B cell (primary cell): ENCODE measurements at regions not wholly inside any gene's neighbourhood (a gene's known extent, or its start where the extent isn't known, plus 50 kb on each side); places are given as distances from the start of the nearest gene placed in this dataset.

Source experiments
- ATAC-seq: fragments of 200-7000 bp; cut with Tn5 transposase; one replicate; pipeline ENCODE4 v1.10.0; 2021; ENCODE audit warnings: low read depth, mild to moderate bottlenecking, moderate number of reproducible peaks, moderate library complexity
- CTCF ChIA-PET: fragments of 350-600 bp; sonication (Branson Sonifier 250); formaldehyde crosslinking; loops from one replicate; lab custom pipeline; 2021; ENCODE audit warnings: antibody characterized with exemption, inconsistent platforms; lab: Charles Lee
- POLR2A ChIA-PET: fragments of 350-600 bp; sonication (Branson Sonifier 250); formaldehyde crosslinking; loops from one replicate; lab custom pipeline; 2021; ENCODE audit warnings: antibody characterized with exemption; lab: Charles Lee
- DNase-seq: peaks from one replicate; pipeline ENCODE4 v3.0.0; 2013
- H2AFZ ChIP-seq: 2 replicates; pipeline ENCODE4 v1.6.1; 2012; ENCODE audit warnings: mild to moderate bottlenecking, low read depth, low read length; ENCODE audit not compliant: insufficient read depth, poor library complexity, severe bottlenecking
- H3K27ac ChIP-seq, 2 donors: 1 replicate in 1 of 2; 2 replicates in 1 of 2; pipeline ENCODE4 v1.5.1; 2012 to 2013; ENCODE audit warnings: low read length in 2 of 2, mild to moderate bottlenecking in 2 of 2, moderate library complexity in 1 of 2
- H3K27me3 ChIP-seq, 4 experiments: fragments of 200-600 bp in 1 of 4; sonication (generic) in 1 of 4; replicated peaks in 1 of 4; 1 replicate in 2 of 4; 2 replicates in 2 of 4; pipeline versions ENCODE4 v1.6.1 to v1.7.0; 2013 to 2016; ENCODE audit warnings: low read length in 3 of 4, mild to moderate bottlenecking in 2 of 4, mixed read lengths in 1 of 4, moderate library complexity in 1 of 4; ENCODE audit not compliant: insufficient read depth in 4 of 4, control insufficient read depth in 3 of 4; ENCODE audit errors: control extremely low read depth in 1 of 4
- H3K36me3 ChIP-seq, 2 experiments: replicated peaks in 1 of 2; 1 replicate in 1 of 2; 2 replicates in 1 of 2; pipeline versions ENCODE4 v1.6.1 to v1.7.1; 2013; ENCODE audit warnings: low read length in 1 of 2; ENCODE audit not compliant: insufficient read depth in 2 of 2, control insufficient read depth in 1 of 2; ENCODE audit errors: control extremely low read depth in 1 of 2, extremely low read depth in 1 of 2
- H3K4me1 ChIP-seq, 2 donors: fragments of 200-600 bp in 1 of 2; sonication (generic) in 1 of 2; 1 replicate in 1 of 2; 2 replicates in 1 of 2; pipeline versions ENCODE4 v1.5.1 to v1.6.1; 2013 to 2017; ENCODE audit warnings: low read length in 2 of 2; ENCODE audit not compliant: control insufficient read depth in 2 of 2, insufficient read depth in 2 of 2
- H3K4me2 ChIP-seq: replicated peaks from 2 replicates; pipeline ENCODE3; 2012; ENCODE audit warnings: mild to moderate bottlenecking, low read depth, low read length; ENCODE audit not compliant: poor library complexity, severe bottlenecking
- H3K4me3 ChIP-seq, 5 experiments: fragments of 200-600 bp in 1 of 5; sonication (generic) in 1 of 5; 1 replicate in 3 of 5; 2 replicates in 2 of 5; pipeline versions ENCODE4 v1.5.1 to v1.7.0; 2011 to 2016; ENCODE audit warnings: low read length in 4 of 5, mild to moderate bottlenecking in 4 of 5, low read depth in 2 of 5, control low read depth in 1 of 5, moderate library complexity in 1 of 5; ENCODE audit not compliant: insufficient read depth in 1 of 5; ENCODE audit errors: control extremely low read depth in 1 of 5, extremely low read depth in 1 of 5
- H3K79me2 ChIP-seq: fragments of 200-600 bp; sonication (generic); one replicate; pipeline ENCODE4 v1.6.0; 2016; ENCODE audit warnings: low read length; ENCODE audit not compliant: control insufficient read depth, insufficient read depth
- H3K9ac ChIP-seq: fragments of 200-600 bp; sonication (generic); 2 replicates; pipeline ENCODE4 v1.6.1; 2017; ENCODE audit warnings: mild to moderate bottlenecking, low read length, moderate library complexity
- H3K9me3 ChIP-seq, 3 donors: one replicate each; pipeline versions ENCODE4 v1.6.1 to v1.7.1; 2013; ENCODE audit warnings: low read length in 2 of 3; ENCODE audit not compliant: control insufficient read depth in 2 of 3, insufficient read depth in 1 of 3; ENCODE audit errors: control extremely low read depth in 1 of 3
- H4K20me1 ChIP-seq: 2 replicates; pipeline ENCODE4 v1.6.0; 2012; ENCODE audit warnings: mild to moderate bottlenecking, low read length; ENCODE audit not compliant: insufficient read depth, control insufficient read depth, poor library complexity, severe bottlenecking
- H3K27ac Mint-ChIP-seq: one replicate; pipeline ENCODE4 v1.8.0; 2021; ENCODE audit warnings: mixed read lengths
- H3K27me3 Mint-ChIP-seq: one replicate; pipeline ENCODE4 v1.8.0; 2021; ENCODE audit warnings: mixed read lengths
- H3K4me1 Mint-ChIP-seq: one replicate; pipeline ENCODE4 v1.8.0; 2021; ENCODE audit warnings: mixed read lengths
- H3K4me3 Mint-ChIP-seq: one replicate; pipeline ENCODE4 v1.8.0; 2021; ENCODE audit warnings: mixed read lengths
- H3K9me3 Mint-ChIP-seq: one replicate; pipeline ENCODE4 v1.8.0; 2022; ENCODE audit warnings: mixed read lengths; ENCODE audit not compliant: insufficient read depth
- EZH2 ChIP-seq: IDR thresholded peaks from 2 replicates; pipeline ENCODE4 v1.6.1; 2012; ENCODE audit warnings: borderline replicate concordance, low read depth, mild to moderate bottlenecking, moderate library complexity, low read length; ENCODE audit not compliant: insufficient read depth, poor library complexity, severe bottlenecking
- WGBS: methylation state at CpG from one replicate; pipeline ENCODE4 v1.1.5; 2013; ENCODE audit warnings: missing lambda C conversion rate; ENCODE audit not compliant: insufficient coverage; 5-methylcytosine and 5-hydroxymethylcytosine counted together
- intact Hi-C: fragments of 100-400 bp; cut with micrococcal nuclease; formaldehyde crosslinking; loops from one replicate; pipeline ENCODE4 v1.10.0; 2022
- TF ChIP-seq, protein P1 (sequence below): fragments of 200-600 bp; IDR thresholded peaks from one replicate; pipeline ENCODE4 v1.8.0; 2022; ENCODE audit warnings: antibody characterized with exemption, mild to moderate bottlenecking

DNA sequence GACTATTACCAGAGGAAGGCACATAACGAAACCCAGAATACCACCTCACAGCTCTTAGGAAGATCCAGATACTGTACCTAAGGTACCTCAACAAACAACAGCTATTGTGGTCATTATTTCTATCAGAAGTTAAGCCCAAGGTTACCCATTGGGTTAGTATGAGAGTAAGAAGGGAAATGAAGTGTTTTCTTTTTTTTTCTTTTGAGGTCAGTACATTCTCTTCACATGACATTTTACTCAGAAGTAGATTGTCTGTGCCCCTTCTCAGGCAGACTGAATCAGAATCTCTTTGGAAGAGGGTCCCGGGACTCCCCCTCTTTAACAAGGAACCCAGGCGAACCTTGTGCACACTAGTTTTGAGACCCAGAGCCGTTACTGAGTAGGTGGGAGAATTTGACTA, 233.7 kb upstream of the CXCR4 start:
- TF ChIP-seq EZH2, result no peak
- TF ChIP-seq, protein P1, sequence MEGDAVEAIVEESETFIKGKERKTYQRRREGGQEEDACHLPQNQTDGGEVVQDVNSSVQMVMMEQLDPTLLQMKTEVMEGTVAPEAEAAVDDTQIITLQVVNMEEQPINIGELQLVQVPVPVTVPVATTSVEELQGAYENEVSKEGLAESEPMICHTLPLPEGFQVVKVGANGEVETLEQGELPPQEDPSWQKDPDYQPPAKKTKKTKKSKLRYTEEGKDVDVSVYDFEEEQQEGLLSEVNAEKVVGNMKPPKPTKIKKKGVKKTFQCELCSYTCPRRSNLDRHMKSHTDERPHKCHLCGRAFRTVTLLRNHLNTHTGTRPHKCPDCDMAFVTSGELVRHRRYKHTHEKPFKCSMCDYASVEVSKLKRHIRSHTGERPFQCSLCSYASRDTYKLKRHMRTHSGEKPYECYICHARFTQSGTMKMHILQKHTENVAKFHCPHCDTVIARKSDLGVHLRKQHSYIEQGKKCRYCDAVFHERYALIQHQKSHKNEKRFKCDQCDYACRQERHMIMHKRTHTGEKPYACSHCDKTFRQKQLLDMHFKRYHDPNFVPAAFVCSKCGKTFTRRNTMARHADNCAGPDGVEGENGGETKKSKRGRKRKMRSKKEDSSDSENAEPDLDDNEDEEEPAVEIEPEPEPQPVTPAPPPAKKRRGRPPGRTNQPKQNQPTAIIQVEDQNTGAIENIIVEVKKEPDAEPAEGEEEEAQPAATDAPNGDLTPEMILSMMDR, result no peak
- no CpG with 5 or more reads among the region's 4 CpGs for WGBS
- ChIA-PET POLR2A (no interaction called here), CTCF (interaction anchor here (0.9 kb wide), 1 partner anchor 94 kb away, joined by 3 read pairs; no protein-coding TSS in a partner anchor)
- Histone ChIP-seq H3K27me3 (no peaks in the 10 kb centered on the region), H3K36me3 (no peaks in the 10 kb centered on the region), H3K4me3 (no peak overlapping the region), H3K4me1 (no peaks in the 10 kb centered on the region), H3K9ac (no peak overlapping the region), H2AFZ (no peak overlapping the region), H3K79me2 (no peaks in the 10 kb centered on the region), H3K4me2 (no peak overlapping the region), H3K27ac (no peak overlapping the region), H4K20me1 (no peaks in the 10 kb centered on the region), H3K9me3 (peaks cover 0 to 4% (median 1%) of the 10 kb centered on the region in 3 donors)
- no peak overlapping the region for H3K4me3 Mint-ChIP-seq
- intact Hi-C loops, result no loop called here
- peaks cover 8% of the 10 kb centered on the region for H3K9me3 Mint-ChIP-seq
- H3K27me3 Mint-ChIP-seq, result no peaks in the 10 kb centered on the region
- ATAC-seq (no peak), DNase-seq (no peak)
- H3K4me1 Mint-ChIP-seq, result no peaks in the 10 kb centered on the region
- no peak overlapping the region for H3K27ac Mint-ChIP-seq

DNA sequence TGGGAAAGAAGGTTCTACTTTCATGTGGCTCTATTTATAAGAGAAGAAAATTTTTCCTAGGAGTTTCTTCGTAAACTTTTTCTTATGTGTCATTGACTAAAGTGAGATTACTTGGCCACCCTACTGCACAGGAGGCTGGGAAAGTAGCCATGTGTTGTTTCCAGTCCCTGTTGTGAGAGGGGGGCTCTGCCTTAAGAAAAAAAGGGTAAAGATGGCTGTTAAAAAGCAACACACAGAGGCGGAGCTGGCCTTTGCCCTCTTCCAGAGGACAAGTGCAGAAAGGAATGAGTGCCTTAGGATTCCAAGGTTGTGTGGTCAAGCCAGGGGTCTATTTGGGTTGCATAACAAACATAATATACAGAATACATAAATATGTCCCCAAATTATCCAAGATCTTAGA, 230.0 kb upstream of the CXCR4 start:
- intact Hi-C loops, result no loop called here
- Mint-ChIP-seq H3K27ac (no peak overlapping the region), H3K9me3 (peaks cover 8% of the 10 kb centered on the region), H3K27me3 (no peaks in the 10 kb centered on the region), H3K4me1 (no peaks in the 10 kb centered on the region), H3K4me3 (no peak overlapping the region)
- ATAC-seq (no peak), DNase-seq (no peak)
- Histone ChIP-seq H3K79me2 (no peaks in the 10 kb centered on the region), H3K36me3 (no peaks in the 10 kb centered on the region), H3K9ac (no peak overlapping the region), H4K20me1 (no peaks in the 10 kb centered on the region), H3K4me2 (no peak overlapping the region), H2AFZ (no peak overlapping the region), H3K9me3 (peaks cover 0 to 4% (median 1%) of the 10 kb centered on the region in 3 donors), H3K27me3 (no peaks in the 10 kb centered on the region), H3K27ac (no peak overlapping the region), H3K4me1 (no peaks in the 10 kb centered on the region), H3K4me3 (no peak overlapping the region)
- no CpG with 5 or more reads among the region's 2 CpGs for WGBS
- CTCF ChIA-PET, result no interaction called here
- POLR2A ChIA-PET, result no interaction called here
- no peak for TF ChIP-seq EZH2
- TF ChIP-seq, protein P1, result no peak
